Ishikawa (cell line): ENCODE measurements at regions not wholly inside any gene's neighbourhood (a gene's known extent, or its start where the extent isn't known, plus 50 kb on each side); places are given as distances from the start of the nearest gene placed in this dataset.

Experiments
- CEBPB ChIP-seq: IDR thresholded peaks from 2 replicates; pipeline ENCODE4 v1.6.1; 2012
- CREB1 ChIP-seq: IDR thresholded peaks from 2 replicates; pipeline ENCODE4 v1.6.1; 2012; ENCODE audit warnings: low read depth
- EGR1 ChIP-seq: IDR thresholded peaks from 2 replicates; pipeline ENCODE4 v1.6.1; 2012
- EP300 ChIP-seq: IDR thresholded peaks from 2 replicates; pipeline ENCODE4 v1.6.1; 2012; ENCODE audit warnings: borderline replicate concordance
- FOXM1 ChIP-seq: IDR thresholded peaks from 2 replicates; pipeline ENCODE4 v1.6.1; 2012; ENCODE audit warnings: low read depth, borderline replicate concordance
- NFIC ChIP-seq: IDR thresholded peaks from 2 replicates; pipeline ENCODE4 v1.6.1; 2012
- RAD21 ChIP-seq: IDR thresholded peaks from 2 replicates; pipeline ENCODE4 v1.6.1; 2012; ENCODE audit warnings: low read depth
- TAF1 ChIP-seq: IDR thresholded peaks from 2 replicates; pipeline ENCODE4 v1.6.1; 2012; ENCODE audit warnings: low read depth, mild to moderate bottlenecking
- TCF12 ChIP-seq: IDR thresholded peaks from 2 replicates; pipeline ENCODE4 v1.6.1; 2012; ENCODE audit warnings: low read depth
- TEAD4 ChIP-seq: IDR thresholded peaks from 2 replicates; pipeline ENCODE4 v1.6.1; 2012
- YY1 ChIP-seq: IDR thresholded peaks from 2 replicates; pipeline ENCODE4 v1.6.1; 2012; ENCODE audit warnings: low read depth
- ZBTB7A ChIP-seq: IDR thresholded peaks from 2 replicates; pipeline ENCODE4 v1.6.1; 2012; ENCODE audit warnings: low read depth
- TF ChIP-seq, protein P1 (sequence below): IDR thresholded peaks from 2 replicates; pipeline ENCODE4 v1.6.1; 2012
- TF ChIP-seq, protein P2 (sequence below): IDR thresholded peaks from 2 replicates; pipeline ENCODE4 v1.6.1; 2012
- TF ChIP-seq, protein P3 (sequence below): IDR thresholded peaks from 2 replicates; pipeline ENCODE4 v1.6.1; 2012; ENCODE audit warnings: low read depth, mild to moderate bottlenecking

DNA sequence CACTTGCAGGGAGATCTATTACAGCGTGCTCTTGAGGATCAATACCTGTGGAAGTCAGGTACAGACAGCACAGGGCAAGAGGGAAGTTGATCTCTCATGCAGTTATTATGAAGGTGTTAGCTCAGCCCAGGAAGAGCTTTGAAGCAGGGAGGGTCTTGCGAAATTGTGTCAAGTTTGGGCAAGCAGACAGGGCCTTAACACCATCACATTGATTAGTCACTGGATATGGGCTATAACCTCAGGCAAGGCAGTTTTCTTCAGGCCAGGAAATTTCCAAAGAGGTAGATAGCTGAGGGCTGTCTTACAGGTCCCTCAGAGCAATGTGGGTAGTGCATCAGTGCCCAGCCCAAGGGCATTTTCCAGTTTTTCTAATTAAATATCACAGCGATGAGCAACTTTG lies 643.8 kb downstream of the DHX35 start:
- TF ChIP-seq EGR1, result no peak
- no peak for TF ChIP-seq CREB1
- no peak for TF ChIP-seq RAD21
- TF ChIP-seq YY1, result no peak
- no peak for TF ChIP-seq TAF1
- no peak for TF ChIP-seq CEBPB

DNA sequence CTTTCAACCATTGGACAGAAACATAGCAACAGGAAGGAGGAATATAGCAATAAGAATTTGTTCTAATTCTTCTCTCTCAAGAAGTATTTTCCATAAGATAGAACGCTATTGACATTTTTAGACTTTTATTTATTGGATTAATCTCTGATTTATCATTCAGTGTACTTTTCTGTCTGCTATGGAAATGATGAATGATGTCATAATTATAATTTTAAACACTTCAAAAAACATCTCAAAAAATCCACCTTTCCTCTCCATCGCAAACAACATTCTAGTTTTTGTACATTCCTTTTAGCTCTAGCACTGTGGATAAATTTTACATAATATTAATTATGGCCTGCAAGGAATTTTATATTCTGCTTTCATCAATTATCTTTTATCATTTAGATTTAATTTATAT lies 643.2 kb downstream of the DHX35 start:
- no peak for TF ChIP-seq CREB1
- TF ChIP-seq NFIC, result no peak
- TF ChIP-seq, protein P1, sequence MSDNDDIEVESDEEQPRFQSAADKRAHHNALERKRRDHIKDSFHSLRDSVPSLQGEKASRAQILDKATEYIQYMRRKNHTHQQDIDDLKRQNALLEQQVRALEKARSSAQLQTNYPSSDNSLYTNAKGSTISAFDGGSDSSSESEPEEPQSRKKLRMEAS, result no peak
- no peak for TF ChIP-seq TEAD4
- no peak for TF ChIP-seq EP300
- no peak for TF ChIP-seq EGR1
- TF ChIP-seq TCF12, result no peak

DNA sequence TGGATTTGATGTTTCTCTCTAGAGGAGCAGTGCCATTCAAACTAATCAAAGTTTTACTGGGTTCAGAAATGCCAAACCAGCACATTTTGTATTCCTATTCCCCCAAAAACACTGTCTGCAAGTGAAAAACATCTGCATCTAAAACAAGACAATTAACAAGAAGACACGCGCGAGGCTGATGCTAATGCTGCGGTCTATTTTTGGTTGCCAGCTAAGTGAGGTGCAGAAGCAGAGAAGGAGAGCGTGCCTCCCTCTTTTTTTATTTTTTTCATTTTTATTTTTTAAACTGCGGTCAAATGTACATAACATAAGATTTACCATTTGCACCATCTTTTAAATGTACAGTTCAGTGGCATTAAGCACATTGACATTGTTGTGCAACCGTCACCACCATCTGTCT lies 641.1 kb downstream of the DHX35 start:
- TF ChIP-seq RAD21 (no peak), TEAD4 (no peak), CREB1 (no peak), EP300 (no peak), TAF1 (no peak)
- TF ChIP-seq, protein P2, sequence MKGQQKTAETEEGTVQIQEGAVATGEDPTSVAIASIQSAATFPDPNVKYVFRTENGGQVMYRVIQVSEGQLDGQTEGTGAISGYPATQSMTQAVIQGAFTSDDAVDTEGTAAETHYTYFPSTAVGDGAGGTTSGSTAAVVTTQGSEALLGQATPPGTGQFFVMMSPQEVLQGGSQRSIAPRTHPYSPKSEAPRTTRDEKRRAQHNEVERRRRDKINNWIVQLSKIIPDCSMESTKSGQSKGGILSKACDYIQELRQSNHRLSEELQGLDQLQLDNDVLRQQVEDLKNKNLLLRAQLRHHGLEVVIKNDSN, result no peak

DNA sequence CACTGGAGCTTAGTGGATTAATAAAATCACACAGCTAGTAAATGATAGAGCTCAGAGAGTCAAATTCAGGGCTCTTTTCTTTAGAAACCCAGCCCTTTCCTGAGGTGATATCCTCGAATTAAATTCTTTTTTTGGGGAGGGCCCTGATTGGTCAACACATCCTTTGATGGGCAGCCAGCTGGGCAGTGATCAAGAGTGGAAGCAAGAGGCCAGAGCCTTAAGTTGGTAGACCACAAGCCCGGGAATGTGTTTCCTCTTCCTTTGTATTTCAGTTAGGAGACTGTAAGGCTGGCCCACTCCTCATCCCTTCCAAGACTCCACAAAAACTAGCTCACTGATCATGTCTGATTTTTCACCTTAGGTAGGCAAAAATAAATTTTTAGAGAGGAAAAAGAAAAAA lies 640.5 kb downstream of the DHX35 start:
- TF ChIP-seq NFIC, result no peak
- no peak for TF ChIP-seq ZBTB7A
- TF ChIP-seq, protein P3, sequence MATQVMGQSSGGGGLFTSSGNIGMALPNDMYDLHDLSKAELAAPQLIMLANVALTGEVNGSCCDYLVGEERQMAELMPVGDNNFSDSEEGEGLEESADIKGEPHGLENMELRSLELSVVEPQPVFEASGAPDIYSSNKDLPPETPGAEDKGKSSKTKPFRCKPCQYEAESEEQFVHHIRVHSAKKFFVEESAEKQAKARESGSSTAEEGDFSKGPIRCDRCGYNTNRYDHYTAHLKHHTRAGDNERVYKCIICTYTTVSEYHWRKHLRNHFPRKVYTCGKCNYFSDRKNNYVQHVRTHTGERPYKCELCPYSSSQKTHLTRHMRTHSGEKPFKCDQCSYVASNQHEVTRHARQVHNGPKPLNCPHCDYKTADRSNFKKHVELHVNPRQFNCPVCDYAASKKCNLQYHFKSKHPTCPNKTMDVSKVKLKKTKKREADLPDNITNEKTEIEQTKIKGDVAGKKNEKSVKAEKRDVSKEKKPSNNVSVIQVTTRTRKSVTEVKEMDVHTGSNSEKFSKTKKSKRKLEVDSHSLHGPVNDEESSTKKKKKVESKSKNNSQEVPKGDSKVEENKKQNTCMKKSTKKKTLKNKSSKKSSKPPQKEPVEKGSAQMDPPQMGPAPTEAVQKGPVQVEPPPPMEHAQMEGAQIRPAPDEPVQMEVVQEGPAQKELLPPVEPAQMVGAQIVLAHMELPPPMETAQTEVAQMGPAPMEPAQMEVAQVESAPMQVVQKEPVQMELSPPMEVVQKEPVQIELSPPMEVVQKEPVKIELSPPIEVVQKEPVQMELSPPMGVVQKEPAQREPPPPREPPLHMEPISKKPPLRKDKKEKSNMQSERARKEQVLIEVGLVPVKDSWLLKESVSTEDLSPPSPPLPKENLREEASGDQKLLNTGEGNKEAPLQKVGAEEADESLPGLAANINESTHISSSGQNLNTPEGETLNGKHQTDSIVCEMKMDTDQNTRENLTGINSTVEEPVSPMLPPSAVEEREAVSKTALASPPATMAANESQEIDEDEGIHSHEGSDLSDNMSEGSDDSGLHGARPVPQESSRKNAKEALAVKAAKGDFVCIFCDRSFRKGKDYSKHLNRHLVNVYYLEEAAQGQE, result no peak

DNA sequence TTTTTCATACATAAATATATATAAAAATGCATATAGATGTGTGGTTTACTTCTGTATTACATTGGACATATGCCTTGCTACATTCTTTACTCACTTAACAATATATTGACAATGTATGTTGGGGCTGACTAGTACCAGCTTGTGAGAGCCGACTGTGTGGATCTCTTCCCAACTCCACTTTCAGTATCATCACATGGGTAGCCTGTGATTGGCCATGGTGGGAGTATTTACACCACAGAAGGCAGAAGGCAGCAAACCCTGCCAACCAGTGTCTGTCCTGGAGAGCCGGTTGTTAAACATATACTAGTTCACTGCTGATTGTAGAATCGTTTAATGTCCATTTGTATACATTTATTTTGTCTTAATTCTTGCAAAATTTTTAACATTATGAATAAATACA lies 638.7 kb downstream of the DHX35 start:
- no peak for TF ChIP-seq CREB1
- TF ChIP-seq FOXM1, result no peak
- no peak for TF ChIP-seq EGR1
- TF ChIP-seq, protein P1, result no peak
- TF ChIP-seq YY1, result no peak
- no peak for TF ChIP-seq TCF12
- TF ChIP-seq, protein P2, result no peak

DNA sequence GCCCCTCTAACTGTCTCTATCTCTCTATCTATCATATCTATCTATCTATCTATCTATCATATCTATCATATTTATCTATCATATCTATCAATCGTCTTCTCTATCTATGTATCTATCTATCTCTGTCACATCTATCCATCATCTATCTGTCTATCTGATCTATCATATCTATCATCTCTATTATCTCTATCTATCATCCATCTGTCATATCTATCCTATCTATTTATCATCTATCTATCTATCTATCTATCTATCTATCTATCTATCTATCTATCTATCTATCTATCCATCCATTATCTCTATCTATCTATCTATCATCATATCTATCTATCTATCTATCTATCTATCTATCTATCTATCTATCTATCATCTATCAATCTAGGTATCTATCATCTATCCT lies 638.0 kb downstream of the DHX35 start:
- TF ChIP-seq NFIC (no peak), ZBTB7A (no peak), YY1 (no peak), RAD21 (no peak), CREB1 (no peak), TAF1 (no peak), TEAD4 (no peak), TCF12 (no peak)
- TF ChIP-seq, protein P2, result no peak
- TF ChIP-seq, protein P3, result no peak

DNA sequence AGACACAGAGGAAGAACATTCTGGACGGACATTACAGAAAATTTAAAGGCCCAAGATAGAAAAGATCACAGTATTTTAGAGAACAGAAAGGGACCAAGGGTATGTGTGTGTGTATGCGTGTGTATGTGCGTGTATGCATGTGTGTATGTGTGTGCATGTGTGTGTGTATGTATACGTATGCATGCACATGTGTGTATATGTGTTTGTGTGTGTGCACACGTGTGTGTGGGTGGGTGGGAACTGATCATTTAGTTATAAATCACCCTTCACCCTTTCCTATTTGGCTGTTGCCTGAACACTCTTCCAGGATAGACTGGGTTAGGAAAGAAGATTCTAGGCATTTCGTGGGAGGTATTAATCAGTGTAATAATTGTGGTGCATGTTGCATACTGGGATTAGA lies 634.4 kb downstream of the DHX35 start:
- TF ChIP-seq EGR1 (no peak), TEAD4 (no peak)
